ENCODE measurements at regions not wholly inside any gene's neighbourhood (a gene's known extent, or its start where the extent isn't known, plus 50 kb on each side); places are given as distances from the start of the nearest gene placed in this dataset.
"Not testable (repeated sequence)": the region's sequence is repeated elsewhere in the genome, so short reads cannot be mapped to it uniquely, and the experiment has no call there.

DNA sequence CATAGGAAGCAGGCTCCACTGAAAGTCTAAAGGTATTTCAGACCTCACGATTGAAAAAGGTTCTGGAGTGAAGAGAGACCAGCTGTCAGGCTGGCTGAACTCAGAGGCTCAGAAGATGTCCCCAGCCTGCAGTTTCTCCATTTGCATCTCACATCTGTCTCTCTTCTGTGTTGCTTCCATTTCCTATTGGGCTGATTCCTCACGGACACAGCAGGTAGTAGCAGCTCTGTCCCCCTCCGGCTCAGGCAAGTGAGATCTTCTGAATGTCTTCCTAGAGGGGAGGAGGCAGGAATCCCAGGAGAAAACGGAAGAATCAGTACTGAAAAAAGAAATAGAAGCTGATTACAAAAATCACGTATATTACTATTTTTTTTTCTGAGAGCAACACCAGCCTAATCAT, 274.1 kb upstream of the COBL start:
- FAIRE-seq, result no peak

DNA sequence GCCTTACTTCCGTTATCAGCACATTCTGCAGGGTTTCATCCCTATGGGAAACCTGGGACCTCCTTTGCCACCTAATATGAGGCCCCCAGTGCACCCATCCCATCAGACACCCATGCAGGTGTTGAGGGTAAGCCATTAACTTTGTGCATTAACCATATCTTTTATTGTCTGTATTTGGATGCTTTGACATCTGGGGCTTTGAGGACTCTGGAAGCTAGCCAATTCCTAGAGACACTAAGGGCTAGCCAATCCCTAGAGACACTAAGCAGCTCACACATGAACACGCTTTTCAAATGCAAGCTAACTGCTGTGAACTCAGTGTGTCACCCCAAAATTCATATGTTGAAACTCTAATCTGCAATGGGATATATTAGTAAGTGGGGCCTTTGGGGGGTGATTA, 272.5 kb upstream of the COBL start:
- no peak for FAIRE-seq

DNA sequence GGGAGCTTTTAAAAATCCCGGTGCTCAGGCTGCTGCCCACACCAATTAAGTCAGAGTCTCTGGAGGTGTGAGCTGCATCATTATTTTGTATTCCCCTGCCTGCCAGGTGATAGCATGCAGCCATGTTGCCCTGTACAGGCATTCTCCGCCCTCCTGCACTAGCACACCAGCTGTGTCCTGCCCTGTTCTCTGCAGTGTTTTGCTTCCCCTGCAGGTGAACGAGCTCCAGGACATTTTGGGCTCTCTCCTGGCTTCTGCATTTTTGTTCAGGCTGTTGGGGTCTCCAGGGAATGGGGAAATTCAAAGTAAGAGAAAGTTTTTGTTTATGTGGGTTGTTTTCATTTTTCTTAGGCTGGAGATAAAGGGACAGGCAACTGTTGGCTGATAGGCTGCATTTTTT, 271.0 kb upstream of the COBL start:
- FAIRE-seq, result no peak

DNA sequence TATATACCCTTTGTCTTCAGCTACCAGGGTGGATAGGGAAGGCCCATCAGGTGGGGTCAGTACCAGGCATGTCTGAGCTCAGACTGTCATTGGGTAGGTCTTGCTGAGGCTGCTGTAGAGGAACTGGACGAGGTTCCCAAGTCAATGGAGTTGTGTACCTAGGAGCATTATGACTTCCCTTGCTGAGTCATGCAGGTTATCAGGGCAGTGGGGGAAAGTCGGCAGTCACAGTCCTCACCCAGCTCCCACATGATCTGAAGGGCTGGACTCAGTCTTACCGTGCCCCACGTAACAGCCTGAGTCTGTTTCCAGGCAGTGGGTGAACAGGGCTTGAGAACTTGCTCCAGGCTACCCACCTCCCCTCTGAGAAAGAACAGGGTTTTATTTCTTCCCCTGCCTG, 260.8 kb upstream of the COBL start:
- no peak for FAIRE-seq

DNA sequence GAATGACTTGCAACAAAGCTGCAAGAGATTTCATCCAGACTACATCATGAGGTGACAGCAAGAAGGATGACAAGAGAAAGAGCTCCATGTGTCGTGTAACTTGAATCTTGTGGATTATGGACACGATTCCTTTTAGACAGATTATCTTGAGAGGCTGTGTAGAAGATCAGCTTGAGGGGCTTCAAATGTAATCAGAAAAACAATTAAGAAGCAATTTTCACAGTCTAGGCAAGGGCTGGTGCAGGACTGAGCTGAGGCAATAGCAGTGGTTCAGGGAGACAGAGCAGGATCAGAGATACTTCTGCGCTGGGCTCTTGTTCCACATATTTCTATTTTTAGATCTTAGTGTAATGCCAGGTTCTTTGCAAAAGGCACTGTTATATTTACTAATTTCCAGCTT, 253.0 kb upstream of the COBL start:
- no peak for FAIRE-seq

DNA sequence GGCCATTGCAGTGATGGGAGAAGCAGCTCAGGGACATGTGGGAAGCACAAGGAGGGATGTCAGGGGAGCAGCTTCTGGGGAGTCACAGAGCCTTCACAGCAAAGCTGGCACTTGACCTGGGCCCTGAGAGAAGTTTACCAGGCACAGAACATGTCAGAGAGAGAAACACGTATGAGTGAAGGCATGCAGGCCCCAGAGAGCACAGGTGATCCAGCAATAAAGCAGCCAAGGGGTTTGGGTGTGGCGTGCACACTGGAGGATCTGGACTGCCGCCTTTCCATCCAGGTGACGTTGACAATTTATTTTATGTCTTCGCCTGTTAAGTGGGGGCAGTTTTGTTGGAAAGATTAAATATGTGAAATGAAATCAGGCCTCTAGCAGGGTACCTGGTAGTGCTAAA, 252.6 kb upstream of the COBL start:
- FAIRE-seq, result no peak

DNA sequence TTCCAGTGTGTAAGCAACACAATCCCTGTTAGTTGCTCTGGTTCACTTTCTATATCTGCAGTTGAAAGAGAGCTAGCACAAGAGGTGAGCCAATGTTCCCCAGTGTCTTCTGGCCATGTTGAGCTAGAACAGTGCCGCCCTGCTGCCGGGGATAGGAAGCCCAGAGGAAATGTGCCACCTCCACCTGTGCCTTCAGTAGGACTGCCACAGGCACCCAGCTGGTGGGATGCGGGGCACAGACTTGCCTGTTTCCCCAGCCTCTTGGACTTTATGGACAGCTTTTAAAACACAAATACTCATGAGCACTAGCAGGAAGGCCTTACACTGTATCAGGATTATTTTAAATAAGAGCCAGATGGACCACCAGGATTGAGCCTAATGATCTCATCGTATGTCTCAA, 234.5 kb upstream of the COBL start:
- FAIRE-seq, result no peak

DNA sequence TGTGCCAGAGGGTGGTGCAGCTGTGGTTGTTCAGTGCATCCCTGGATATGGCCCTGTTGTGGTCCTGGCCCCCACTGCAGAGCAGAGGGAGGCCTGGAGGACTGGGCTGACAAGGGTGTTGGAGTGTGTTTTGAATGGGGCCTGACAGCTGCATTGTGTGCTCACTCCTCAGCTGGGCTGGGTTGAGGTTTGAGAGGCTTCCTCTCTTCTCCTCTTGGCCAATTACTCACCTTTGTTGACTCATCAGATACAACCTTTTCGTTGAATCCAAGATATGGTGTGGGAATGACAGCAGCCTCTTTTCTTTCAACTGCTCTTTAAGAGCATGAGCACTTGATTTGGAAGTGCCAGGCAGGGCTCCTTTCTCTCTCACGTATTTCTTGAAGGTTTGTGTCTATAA, 228.5 kb upstream of the COBL start:
- no peak for FAIRE-seq

DNA sequence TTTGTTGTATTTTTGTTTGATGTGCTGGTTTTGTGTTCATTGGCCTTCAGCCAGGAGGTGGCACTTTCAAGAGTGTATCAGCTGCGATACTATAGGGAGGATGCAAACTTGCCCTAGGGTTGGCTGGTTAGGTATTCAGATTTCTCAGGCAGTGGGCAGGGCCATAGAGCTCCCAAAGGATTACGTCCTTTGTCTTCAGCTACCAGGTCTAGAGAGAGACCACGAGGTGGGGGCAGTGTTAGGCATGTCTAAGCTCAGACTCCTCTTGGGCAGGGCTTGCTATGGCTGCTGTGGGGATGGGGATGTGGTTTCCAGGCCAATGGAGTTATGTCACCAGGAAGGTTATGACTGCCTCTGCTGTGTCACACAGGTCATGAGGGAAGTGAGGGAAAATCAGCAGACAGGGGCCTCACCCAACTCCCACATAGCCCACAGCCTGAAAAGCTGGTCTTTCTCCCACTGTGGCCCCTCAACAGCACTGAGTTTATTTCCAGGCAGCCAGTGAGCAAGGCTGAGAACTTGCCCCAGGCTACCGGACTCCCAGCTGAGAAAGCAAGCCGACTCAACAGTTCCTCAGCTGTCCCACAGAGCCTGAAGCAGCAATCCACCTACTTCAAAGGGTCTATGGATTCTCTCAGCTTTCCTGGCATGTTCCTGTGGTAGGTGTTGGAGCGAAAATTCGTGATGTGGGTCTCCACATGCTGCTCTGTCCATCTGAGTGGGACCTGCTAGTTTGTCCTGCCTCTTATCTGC, 227.4 kb upstream of the COBL start:
- no peak for FAIRE-seq

DNA sequence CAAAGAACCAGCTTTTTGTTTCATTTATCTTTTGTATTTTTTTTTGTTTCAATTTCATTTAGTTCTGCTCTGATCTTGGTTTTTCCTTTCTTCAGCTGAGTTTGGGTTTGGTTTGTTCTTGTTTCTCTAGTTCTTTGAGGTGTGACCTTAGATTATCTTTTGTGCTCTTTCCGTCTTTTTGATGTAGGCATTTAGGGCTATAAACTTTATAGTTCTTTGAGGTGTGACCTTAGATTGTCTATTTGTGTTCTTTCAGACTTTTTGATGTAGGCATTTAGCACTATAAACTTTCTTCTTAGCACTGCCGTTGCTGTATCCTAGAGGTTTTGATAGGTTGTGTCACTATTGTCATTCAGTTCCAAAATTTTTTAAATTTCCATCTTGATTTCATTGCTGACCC, 224.3 kb upstream of the COBL start:
- FAIRE-seq, result not testable (repeated sequence)

DNA sequence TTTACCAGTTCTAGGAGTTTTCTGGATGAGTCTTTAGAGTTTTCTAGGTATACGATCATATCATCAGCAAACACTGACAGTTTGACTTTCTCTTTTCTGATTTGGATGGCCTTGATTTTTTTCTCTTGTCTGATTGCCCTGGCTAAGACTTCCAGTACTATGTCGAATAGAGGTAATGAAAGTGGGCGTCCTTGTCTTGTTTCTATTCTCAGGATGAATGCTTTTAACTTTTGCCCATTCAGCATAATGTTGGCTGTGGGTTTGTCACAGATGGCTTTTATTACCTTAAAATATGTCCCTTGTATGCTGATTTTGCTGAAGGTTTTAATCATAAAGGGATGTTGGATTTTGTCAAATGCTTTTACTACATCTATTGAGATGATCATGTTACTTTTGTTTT, 223.2 kb upstream of the COBL start:
- FAIRE-seq, result no peak

DNA sequence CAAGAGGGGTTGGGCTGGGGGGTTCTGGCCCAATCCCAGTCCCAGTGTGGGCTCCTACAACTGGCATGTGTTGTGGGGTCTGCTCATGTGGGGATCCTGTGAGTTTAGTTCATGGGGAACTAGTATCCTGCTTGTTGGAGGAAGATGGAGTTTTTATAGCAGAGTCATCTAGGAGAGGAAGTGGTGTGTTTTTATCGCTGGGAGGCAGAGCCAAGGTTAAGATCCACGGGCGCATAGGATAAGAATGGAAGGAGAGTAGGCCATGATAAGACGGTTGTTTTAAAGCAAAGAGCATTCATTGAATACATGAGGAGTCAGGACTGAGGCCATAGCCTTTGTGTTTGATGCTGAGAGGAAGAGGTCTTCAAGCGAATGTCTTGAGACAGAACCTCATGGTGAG, 211.6 kb upstream of the COBL start:
- FAIRE-seq, result no peak

DNA sequence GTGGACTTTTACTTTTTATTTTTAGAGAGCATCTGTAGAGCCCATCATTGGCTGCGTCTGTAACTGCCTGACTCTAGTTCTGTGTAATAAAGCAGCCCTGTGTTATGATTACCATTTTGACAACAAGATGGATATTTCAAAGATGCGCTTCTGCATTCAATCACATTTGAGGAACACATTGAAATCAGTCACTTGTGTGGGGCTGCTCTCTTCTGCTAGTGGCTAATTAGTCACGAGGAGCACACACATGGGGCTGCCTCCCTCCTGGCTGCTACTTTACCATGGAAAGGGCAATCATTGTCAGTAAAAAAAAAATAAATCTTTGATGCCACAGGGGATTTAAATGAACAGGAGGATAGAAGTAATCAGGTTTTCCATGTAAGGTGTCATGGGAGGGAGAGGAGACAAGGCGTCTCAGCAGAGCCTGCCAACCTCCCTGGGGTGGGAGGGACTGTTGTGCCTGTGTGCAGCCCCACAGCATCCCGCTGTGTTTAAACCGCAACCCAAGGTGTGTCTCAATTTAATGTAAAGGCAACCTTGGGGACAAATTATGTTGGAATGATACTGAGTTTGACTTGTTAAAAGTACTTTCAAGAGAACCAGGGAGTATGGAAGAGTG, 205.2 kb upstream of the COBL start:
- FAIRE-seq, result no peak

DNA sequence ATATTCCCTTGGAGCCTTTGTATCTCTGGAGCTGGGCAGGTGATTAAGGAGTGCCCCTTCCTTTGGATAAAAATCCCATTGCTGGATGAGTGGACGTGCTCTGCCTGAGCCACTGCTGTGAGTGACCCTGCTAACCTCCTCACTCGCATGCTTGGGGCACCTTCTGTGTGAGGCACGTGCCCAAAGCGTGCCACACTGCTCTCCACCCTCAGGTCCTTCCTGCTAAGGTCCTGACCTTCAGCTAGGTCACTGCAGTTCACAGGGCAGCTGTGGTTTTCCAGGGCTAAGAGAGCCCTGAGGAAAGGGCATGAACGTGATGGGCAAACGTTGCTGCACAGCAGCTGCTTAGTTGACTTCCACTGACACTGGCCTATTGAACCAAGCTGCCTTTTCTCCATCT, 204.4 kb upstream of the COBL start:
- no peak for FAIRE-seq

DNA sequence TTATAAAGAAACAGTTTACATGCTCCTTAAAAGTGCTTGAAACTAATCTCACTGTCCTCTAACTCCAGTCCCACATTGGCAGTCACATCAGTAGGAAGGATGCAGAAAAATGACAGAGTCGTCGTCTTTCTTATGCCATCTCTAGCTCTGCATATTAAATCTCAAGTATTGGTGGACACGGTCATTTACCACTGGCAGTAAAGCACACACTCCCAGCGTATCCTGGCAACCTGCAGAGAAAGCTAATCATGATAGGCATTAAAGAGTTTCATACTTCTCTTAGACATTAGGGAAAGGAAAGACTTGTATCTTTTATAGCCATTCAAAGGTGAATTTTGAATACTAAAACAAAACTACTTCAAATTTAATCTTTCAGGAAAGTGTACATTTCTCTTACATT, 202.0 kb upstream of the COBL start:
- no peak for FAIRE-seq

DNA sequence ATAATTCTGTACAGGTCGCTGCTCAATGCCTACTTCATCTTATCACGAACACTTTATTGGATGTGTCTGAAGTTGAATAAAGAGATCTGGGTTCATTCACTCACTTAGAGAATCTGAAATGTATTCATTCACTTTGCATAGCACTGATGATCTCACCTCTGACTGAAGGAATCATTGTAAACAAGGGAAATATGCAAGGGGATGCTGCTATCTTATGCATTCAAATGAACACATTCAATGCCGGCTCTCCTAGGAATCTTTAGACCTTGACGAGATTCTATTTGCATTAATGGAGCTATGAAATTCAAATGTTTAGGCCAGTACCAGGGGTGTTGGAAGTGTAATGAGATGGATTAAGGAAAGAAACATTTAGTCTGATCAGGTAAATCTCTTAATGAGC, 200.6 kb upstream of the COBL start:
- no peak for FAIRE-seq

DNA sequence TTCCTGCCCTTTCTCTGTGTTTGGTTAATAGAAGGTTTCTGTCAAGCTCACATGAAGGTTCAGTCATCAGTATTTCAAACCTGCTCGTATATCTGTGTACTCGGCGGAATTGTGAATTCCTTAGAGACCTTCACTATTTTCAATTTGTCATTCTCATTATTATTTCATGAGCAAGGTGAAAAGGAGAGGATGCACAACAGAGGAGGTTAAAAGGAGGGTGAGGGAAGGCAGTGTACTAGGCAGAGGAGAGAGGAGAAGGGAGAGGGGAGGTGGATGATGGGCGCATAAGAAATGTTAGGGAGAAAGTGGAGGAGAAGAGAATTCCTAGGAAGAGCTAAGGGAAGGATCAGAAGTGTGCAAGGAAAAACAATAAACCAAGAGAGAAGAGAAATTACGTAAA, 185.0 kb upstream of the COBL start:
- FAIRE-seq, result no peak

DNA sequence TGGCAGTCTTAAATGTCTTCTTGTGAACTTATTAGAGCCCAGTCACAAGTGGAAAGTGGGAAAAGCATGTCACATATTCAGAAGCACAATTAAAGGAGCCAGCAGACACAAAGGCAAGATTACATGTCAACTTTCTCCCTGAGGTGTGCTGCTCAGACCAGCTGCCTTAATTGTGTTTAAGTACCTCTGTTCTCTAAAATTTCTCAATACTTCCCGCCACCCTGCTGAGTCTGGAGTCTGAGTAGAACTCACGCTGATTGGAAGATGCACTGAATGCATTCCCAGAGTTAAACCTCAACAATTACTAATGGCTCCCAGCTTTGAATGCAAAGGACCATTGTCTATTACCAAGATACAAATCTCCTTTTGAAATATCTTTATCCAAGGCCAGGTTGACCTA, 166.4 kb upstream of the COBL start:
- FAIRE-seq, result no peak

DNA sequence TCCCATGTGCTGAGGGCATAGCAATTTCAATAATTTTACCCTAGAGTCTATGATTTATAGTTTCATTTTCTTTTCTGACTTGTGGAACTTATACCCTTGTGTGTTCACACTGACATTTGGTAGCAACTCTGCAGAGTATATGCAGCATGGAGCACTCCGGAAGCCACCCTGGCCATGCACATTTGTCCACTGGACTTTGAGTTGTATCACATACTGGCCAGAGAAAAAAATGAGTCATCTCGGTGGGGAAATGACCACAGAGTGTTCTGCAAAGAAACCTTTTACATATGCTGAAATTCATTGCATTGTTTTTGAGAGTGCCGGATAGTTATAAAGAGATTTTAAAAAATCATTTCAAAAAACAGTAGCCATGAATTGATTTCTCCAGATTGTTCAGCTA, 164.8 kb upstream of the COBL start:
- FAIRE-seq, result no peak

DNA sequence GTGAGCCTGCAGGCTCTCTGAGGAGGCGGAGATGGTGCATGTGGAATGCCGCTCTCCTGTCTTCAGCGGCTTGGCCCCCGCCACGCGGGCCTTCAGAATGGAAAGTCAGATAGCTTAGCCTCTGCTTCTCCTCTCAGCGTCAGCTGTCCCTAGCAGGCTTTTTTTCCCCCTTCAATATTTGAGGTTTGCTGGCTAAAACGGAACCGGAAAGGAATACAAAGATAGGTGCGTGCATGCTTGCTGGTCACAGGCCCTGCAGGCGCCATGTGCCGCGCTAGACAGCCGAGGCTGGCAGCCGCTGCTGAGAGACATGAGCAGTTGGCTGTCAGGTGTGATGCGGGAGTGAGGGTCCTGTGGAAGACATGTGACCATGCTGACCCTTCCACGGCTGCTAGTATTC, 161.2 kb upstream of the COBL start:
- FAIRE-seq, result no peak

DNA sequence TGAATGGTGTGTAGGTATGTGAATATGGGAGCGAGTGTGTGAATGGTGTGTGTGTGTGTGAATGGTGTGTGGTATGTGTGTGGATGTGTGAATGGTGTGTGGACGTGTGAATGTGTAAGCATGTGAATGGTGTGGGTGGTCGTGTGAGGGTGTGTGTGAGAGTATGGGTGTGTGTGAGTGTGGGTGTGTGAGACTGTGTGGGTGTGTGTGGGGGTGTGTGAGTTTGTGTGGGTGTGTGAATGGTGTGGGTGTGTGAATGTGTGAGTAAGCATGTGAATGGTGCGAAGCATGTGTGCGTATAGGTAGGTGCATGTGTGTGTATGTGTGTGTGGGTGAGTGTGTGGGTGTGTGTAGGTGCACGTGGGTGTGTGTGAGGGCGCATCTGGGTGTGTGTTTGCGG, 160.7 kb upstream of the COBL start:
- no peak for FAIRE-seq

DNA sequence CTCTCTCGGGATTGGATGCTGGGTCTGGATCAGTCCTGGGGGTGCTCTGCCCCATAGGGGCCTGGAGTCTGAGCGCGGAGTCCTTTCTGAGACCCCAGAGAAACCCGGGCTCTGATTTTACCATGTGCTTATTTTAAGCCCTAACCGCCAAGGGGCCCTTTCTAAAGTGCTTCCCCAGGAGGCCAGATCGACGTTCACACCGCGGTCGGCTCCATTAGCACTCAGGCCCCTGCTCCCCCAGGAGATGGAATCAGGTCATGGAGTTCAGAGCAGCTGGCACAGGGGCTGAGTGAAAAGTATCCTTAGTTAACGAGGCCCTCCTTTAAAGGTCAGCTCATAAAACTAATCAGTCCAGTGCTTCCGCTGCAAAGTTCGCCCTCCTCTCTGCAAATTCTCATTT, 159.4 kb upstream of the COBL start:
- FAIRE-seq, result no peak

DNA sequence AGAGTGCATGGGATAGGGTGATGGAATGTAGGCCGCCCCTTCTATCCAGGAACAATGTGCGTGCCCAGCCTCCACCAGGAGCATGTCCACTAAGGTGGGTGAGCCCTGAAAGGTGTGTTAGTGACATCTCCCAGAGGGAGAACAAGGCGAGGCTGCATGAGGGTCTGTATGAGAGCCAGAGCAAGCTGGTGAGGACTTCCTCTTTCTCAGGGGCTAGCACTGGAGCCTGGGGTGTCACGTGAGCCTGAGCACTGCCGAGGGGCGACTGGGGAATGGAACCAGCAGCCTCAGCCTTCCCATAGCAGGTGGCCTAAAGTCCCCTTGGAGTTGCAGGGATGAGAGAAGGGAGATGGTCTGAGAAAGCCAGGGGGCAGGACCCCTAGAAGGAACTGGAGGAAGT, 156.3 kb upstream of the COBL start:
- FAIRE-seq, result no peak

DNA sequence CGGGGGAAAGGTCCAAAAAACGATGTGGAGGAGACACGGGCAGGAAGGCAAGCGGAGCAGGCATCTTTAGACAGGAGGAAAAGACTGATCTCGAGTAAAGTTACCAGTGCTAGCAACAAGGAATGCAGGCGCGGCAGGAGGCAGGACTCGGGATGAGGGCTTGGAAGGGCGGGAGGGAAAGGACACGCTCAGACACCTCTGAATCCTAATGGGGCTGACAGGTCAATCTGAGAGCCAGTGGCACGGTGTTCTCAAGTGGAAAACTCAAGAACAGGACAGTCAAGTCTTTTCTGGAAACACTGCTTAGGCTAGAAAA, 155.3 kb upstream of the COBL start:
- no peak for FAIRE-seq

DNA sequence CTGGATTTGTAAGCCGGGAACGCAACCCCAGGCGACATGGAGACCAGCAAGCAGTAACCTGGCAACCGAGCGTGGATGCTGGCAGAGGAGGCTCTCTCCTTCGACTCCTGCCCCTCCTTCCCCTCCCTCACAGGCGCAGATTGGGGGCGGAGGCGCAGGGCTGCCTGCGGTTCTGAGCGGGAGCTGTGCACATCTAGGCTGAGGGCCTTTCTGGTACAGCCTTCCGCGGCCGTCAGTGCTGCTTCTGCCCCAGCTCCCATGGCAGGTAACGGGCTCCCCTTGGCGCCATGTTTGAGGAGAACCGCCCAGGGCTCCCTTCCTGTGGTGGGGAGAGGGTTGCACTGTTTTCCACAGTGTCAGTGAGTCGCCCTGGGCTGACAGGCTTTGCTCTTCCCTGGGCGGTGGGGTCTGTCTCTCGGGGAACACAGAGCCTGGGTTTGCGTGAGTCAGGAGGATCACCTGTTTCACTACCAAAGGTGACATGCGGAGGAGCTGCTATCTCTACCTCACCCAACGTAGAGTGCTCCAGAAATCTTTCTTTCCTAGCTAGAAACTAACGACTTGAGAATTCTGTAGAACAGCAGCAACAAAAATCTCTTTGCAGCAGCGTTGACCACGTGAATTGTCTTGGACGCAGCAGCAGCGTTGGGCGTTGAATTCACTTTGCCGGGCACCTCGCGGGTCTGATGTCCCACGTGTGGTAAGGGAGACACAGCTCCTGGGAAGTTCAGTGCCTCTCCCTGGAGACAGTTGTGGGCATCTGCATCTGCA, 154.8 kb upstream of the COBL start:
- FAIRE-seq, result no peak

Measured in TTC549 (cell line).